ENCODE measurements at regions not wholly inside any gene's neighbourhood (a gene's known extent, or its start where the extent isn't known, plus 50 kb on each side); places are given as distances from the start of the nearest gene placed in this dataset.
"Not testable (repeated sequence)": the region's sequence is repeated elsewhere in the genome, so short reads cannot be mapped to it uniquely, and the experiment has no call there.

- no peak for FAIRE-seq
- Histone ChIP-seq H3K27me3 (ENCODE audit: control insufficient read depth, insufficient read depth, low read length) (no peaks in the 10 kb centered on the region), H3K9ac (ENCODE audit: low read length in 3 of 3) (no peak overlapping the region), H3K4me1 (ENCODE audit: control insufficient read depth in 2 of 3, insufficient read depth in 2 of 3, low read depth in 1 of 3, low read length in 3 of 3) (no peaks in the 10 kb centered on the region), H3K9me3 (ENCODE audit: control insufficient read depth in 2 of 3, insufficient read depth in 1 of 3, low read length in 3 of 3) (no peaks in the 10 kb centered on the region), H3K4me3 (ENCODE audit: low read length in 3 of 3) (no peak overlapping the region), H3K27ac (ENCODE audit: low read depth in 2 of 2, low read length in 2 of 2) (no peak overlapping the region), H3K36me3 (ENCODE audit: control insufficient read depth in 2 of 3, insufficient read depth in 3 of 3, low read length in 3 of 3) (no peaks in the 10 kb centered on the region)
- TF ChIP-seq CTCF (IDR thresholded peaks at IDR 0.05; ENCODE audit: borderline replicate concordance, extremely low read depth, insufficient read depth): no peak
- no peak for DNase-seq
- intact Hi-C loops (cut with DNase I): no loop called here
These were observed 182.7 kb upstream of the FGF16 start for GRCh38 chrX:77264490-77264889.

- TF ChIP-seq CTCF (IDR thresholded peaks at IDR 0.05; ENCODE audit: borderline replicate concordance, extremely low read depth, insufficient read depth): no peak
- FAIRE-seq: no peak
- H3K27ac ChIP-seq (ENCODE audit: low read depth in 2 of 2, low read length in 2 of 2): no peak overlapping the region
- intact Hi-C loops (cut with DNase I): no loop called here
- H3K9ac ChIP-seq (ENCODE audit: low read length in 3 of 3): no peak overlapping the region
- no peaks in the 10 kb centered on the region for H3K4me1 ChIP-seq (ENCODE audit: control insufficient read depth in 2 of 3, insufficient read depth in 2 of 3, low read depth in 1 of 3, low read length in 3 of 3)
- no peaks in the 10 kb centered on the region for H3K9me3 ChIP-seq (ENCODE audit: control insufficient read depth in 2 of 3, insufficient read depth in 1 of 3, low read length in 3 of 3)
- no peak overlapping the region for H3K4me3 ChIP-seq (ENCODE audit: low read length in 3 of 3)
- H3K27me3 ChIP-seq (ENCODE audit: control insufficient read depth, insufficient read depth, low read length): no peaks in the 10 kb centered on the region
- H3K36me3 ChIP-seq (ENCODE audit: control insufficient read depth in 2 of 3, insufficient read depth in 3 of 3, low read length in 3 of 3): no peaks in the 10 kb centered on the region
- no peak for DNase-seq
These were observed 171.8 kb upstream of the FGF16 start for GRCh38 chrX:77275392-77275791.

- H3K9ac ChIP-seq (ENCODE audit: low read length in 3 of 3): no peak overlapping the region
- H3K4me3 ChIP-seq (ENCODE audit: low read length in 3 of 3): no peak overlapping the region
- no peaks in the 10 kb centered on the region for H3K36me3 ChIP-seq (ENCODE audit: control insufficient read depth in 2 of 3, insufficient read depth in 3 of 3, low read length in 3 of 3)
- FAIRE-seq: no peak
- no peak for TF ChIP-seq CTCF (IDR thresholded peaks at IDR 0.05; ENCODE audit: borderline replicate concordance, extremely low read depth, insufficient read depth)
- intact Hi-C loops (cut with DNase I): no loop called here
- H3K27me3 ChIP-seq (ENCODE audit: control insufficient read depth, insufficient read depth, low read length): no peaks in the 10 kb centered on the region
- no peak overlapping the region for H3K27ac ChIP-seq (ENCODE audit: low read depth in 2 of 2, low read length in 2 of 2)
- no peaks in the 10 kb centered on the region for H3K4me1 ChIP-seq (ENCODE audit: control insufficient read depth in 2 of 3, insufficient read depth in 2 of 3, low read depth in 1 of 3, low read length in 3 of 3)
- no peaks in the 10 kb centered on the region for H3K9me3 ChIP-seq (ENCODE audit: control insufficient read depth in 2 of 3, insufficient read depth in 1 of 3, low read length in 3 of 3)
- no peak for DNase-seq
These were observed 170.4 kb upstream of the FGF16 start for GRCh38 chrX:77276742-77277141.

- no peak for FAIRE-seq
- no peak overlapping the region for H3K4me3 ChIP-seq (ENCODE audit: low read length in 3 of 3)
- H3K36me3 ChIP-seq (ENCODE audit: control insufficient read depth in 2 of 3, insufficient read depth in 3 of 3, low read length in 3 of 3): no peaks in the 10 kb centered on the region
- no peak overlapping the region for H3K27ac ChIP-seq (ENCODE audit: low read depth in 2 of 2, low read length in 2 of 2)
- intact Hi-C loops (cut with DNase I): no loop called here
- no peaks in the 10 kb centered on the region for H3K4me1 ChIP-seq (ENCODE audit: control insufficient read depth in 2 of 3, insufficient read depth in 2 of 3, low read depth in 1 of 3, low read length in 3 of 3)
- no peaks in the 10 kb centered on the region for H3K9me3 ChIP-seq (ENCODE audit: control insufficient read depth in 2 of 3, insufficient read depth in 1 of 3, low read length in 3 of 3)
- H3K9ac ChIP-seq (ENCODE audit: low read length in 3 of 3): no peak overlapping the region
- no peak for DNase-seq
- H3K27me3 ChIP-seq (ENCODE audit: control insufficient read depth, insufficient read depth, low read length): no peaks in the 10 kb centered on the region
- no peak for TF ChIP-seq CTCF (IDR thresholded peaks at IDR 0.05; ENCODE audit: borderline replicate concordance, extremely low read depth, insufficient read depth)
These were observed 169.3 kb upstream of the FGF16 start for GRCh38 chrX:77277911-77278310.

- H3K4me1 ChIP-seq (ENCODE audit: control insufficient read depth in 2 of 3, insufficient read depth in 2 of 3, low read depth in 1 of 3, low read length in 3 of 3); H3K4me3 ChIP-seq (ENCODE audit: low read length in 3 of 3); H3K27ac ChIP-seq (ENCODE audit: low read depth in 2 of 2, low read length in 2 of 2); H3K9ac ChIP-seq (ENCODE audit: low read length in 3 of 3); DNase-seq; H3K36me3 ChIP-seq (ENCODE audit: control insufficient read depth in 2 of 3, insufficient read depth in 3 of 3, low read length in 3 of 3); H3K9me3 ChIP-seq (ENCODE audit: control insufficient read depth in 2 of 3, insufficient read depth in 1 of 3, low read length in 3 of 3); H3K27me3 ChIP-seq (ENCODE audit: control insufficient read depth, insufficient read depth, low read length); FAIRE-seq; intact Hi-C loops (cut with DNase I): not testable (repeated sequence)
These were observed 167.8 kb upstream of the FGF16 start for GRCh38 chrX:77279373-77279772.

Measured in kidney (tissue), 13 donors.